ENCODE measurements at regions not wholly inside any gene's neighbourhood (a gene's known extent, or its start where the extent isn't known, plus 50 kb on each side); places are given as distances from the start of the nearest gene placed in this dataset.

DNA sequence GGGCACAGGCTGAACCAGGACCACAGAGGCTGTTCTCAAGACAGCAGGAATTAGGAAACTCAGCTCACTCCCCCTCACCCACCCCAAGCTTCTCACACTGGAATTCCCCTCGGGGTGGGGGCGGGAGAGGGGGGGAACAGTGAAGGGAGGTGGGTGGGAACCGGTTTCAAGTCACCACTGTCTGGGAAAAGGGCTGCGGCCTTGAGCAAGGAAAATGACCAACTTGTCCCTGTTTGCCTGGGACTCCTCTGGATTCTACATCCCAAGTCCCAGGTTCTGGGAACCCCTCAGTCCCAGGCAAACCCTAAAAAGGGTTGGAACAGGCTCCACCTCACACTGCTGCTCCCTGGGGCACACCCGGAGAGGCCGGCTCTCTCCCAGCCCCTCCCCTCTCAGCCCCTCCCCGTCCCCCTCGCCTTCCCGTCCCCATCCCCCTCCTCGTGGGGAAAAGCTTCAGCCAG lies 230.7 kb downstream of the TFAP2C start:
- Mint-ChIP-seq H3K27me3 (peaks cover 12% of the 10 kb centered on the region), H3K4me3 (no peak overlapping the region), H3K27ac (no peak overlapping the region), H3K36me3 (ENCODE audit: low read depth) (no peaks in the 10 kb centered on the region), H3K9me3 (no peaks in the 10 kb centered on the region), H3K4me1 (no peaks in the 10 kb centered on the region)
- no peak for DNase-seq
- intact Hi-C loops (cut with micrococcal nuclease), result no loop called here

DNA sequence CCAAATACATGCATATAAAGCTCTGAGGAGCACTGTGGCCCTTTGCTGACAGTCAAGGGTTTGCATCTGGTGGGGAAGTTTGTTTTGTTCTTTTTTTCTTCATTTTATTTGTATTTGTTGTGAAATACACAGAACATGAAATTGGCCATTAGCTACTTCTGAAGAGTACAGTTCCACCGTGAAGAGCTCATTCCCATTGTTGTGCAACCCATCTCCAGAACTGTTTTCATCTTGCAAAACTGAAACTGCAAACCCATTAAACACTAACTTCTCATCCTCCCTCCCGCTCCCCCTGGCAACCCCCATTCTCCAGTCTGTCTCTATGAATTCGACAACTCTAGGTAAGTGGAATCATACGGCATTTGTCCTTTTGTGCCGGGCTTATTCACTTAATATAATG lies 231.3 kb downstream of the TFAP2C start:
- H3K9me3 Mint-ChIP-seq, result no peaks in the 10 kb centered on the region
- no peak overlapping the region for H3K27ac Mint-ChIP-seq
- no peaks in the 10 kb centered on the region for H3K4me1 Mint-ChIP-seq
- DNase-seq, result no peak
- no peak overlapping the region for H3K4me3 Mint-ChIP-seq
- intact Hi-C loops (cut with micrococcal nuclease), result no loop called here
- no peaks in the 10 kb centered on the region for H3K36me3 Mint-ChIP-seq (ENCODE audit: low read depth)
- peaks cover 12% of the 10 kb centered on the region for H3K27me3 Mint-ChIP-seq

DNA sequence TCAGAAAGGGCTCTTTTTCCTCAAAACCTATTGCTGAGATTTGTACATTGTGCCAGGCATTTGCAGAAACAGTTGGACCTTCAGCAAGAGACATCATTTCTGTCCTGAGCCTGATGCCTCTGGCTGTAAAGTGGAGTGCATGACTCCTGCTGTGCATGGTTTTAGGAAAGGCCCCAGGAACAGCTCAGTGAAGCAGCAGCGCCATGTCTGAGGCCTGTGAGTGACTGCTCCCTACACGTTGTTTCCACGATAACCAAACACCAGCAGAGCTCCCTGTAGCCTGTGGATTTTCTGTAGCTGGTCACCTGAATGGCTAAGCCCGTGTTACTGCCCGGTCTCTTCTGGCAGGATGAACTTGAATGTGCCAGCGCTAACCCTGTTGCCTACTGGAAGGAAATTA lies 232.5 kb downstream of the TFAP2C start:
- H3K9me3 Mint-ChIP-seq, result no peaks in the 10 kb centered on the region
- intact Hi-C loops (cut with micrococcal nuclease), result no loop called here
- no peaks in the 10 kb centered on the region for H3K4me1 Mint-ChIP-seq
- H3K27me3 Mint-ChIP-seq, result peaks cover 12% of the 10 kb centered on the region
- no peak for DNase-seq
- H3K36me3 Mint-ChIP-seq (ENCODE audit: low read depth), result no peaks in the 10 kb centered on the region
- H3K4me3 Mint-ChIP-seq, result no peak overlapping the region
- no peak overlapping the region for H3K27ac Mint-ChIP-seq

DNA sequence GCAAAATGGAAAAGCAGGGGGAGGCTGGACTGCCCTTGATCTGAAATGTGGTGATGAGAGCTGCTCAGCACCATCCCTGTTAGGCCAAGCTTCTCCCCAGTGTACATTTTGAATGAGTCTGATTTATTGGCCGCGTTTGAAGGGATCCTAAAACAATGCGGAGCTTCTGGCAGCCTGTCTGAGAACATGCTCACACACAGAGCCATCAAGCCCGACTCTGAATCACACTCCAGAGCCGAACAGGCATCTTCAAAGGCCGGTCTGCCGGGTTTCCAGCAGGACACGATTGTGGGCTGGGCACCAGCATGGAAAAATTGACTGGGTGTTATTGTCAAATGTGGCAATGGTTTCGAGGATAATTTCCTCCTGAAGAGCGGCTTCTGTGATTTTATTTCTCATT lies 235.9 kb downstream of the TFAP2C start:
- Mint-ChIP-seq H3K4me3 (no peak overlapping the region), H3K27ac (no peak overlapping the region), H3K36me3 (ENCODE audit: low read depth) (no peaks in the 10 kb centered on the region), H3K4me1 (no peaks in the 10 kb centered on the region), H3K27me3 (peaks cover 9% of the 10 kb centered on the region), H3K9me3 (no peaks in the 10 kb centered on the region)
- intact Hi-C loops (cut with micrococcal nuclease), result no loop called here
- DNase-seq, result no peak

DNA sequence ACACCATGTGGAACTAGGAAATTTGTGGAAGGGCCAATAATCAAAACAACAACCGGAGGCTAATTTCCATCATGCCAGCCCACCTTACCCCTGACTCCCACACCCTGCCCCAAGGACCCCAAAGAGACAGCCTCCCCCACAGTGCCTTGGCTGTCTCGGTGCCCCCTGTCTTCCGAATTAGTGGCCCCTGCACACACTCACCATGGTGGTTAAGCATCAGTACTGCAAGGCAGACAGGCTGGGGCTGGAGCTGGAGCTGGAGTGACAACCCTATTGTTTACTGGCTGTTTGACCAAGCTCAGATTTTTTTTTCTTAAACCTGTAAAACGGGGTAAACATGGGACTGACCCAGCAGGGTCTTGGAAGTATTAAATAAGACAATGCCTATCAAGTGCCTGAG lies 238.0 kb downstream of the TFAP2C start:
- Mint-ChIP-seq H3K9me3 (no peaks in the 10 kb centered on the region), H3K27ac (no peak overlapping the region), H3K36me3 (ENCODE audit: low read depth) (no peaks in the 10 kb centered on the region), H3K4me1 (no peaks in the 10 kb centered on the region), H3K27me3 (peaks cover under 1% of the 10 kb centered on the region), H3K4me3 (no peak overlapping the region)
- no peak for DNase-seq
- intact Hi-C loops (cut with micrococcal nuclease), result no loop called here

DNA sequence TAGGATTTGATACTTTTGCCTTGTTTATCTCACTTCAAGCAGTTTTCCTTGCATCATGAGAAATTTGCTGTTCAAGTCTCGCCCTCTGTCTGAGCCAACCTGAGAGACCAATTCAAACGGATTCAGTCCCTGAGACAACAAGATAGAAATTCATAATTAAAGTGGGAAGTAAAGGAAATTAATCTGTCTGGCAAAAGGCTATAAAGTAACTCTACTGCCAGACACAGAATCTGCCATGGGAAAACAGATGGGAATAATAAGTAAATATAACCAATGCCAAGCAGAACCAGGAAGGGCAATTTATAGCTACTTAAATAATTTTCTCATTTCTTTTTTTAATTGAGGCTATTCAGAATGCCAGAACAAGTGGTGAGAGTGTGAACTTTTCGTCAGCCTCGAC lies 239.6 kb downstream of the TFAP2C start:
- no peaks in the 10 kb centered on the region for H3K9me3 Mint-ChIP-seq

DNA sequence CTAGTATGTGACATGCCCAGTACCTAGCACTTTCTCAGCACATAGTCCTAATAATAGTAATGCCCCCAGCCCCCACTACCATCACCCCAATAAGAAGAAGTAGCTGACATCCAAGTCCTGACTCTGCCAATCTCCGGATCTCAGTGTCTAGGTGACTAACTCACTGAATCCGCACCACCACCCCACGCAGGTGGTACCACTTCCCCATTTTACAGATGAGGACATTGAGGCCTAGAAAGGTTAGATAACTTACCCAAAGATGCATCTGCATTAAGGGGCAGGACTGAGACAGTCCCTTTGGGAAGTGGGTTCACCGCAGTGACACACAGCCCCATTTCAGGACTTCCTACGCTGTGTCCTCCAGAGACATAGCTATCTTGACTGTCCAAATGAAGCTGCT lies 241.2 kb downstream of the TFAP2C start:
- Mint-ChIP-seq H3K4me1 (no peaks in the 10 kb centered on the region), H3K9me3 (no peaks in the 10 kb centered on the region), H3K27ac (no peak overlapping the region), H3K27me3 (no peaks in the 10 kb centered on the region), H3K36me3 (ENCODE audit: low read depth) (no peaks in the 10 kb centered on the region), H3K4me3 (no peak overlapping the region)
- no peak for DNase-seq
- intact Hi-C loops (cut with micrococcal nuclease), result no loop called here

More for the DNA sequence above, 239.6 kb downstream of the TFAP2C start:
- no peak overlapping the region for H3K27ac Mint-ChIP-seq
- DNase-seq, result no peak
- H3K4me1 Mint-ChIP-seq, result no peaks in the 10 kb centered on the region
- no peaks in the 10 kb centered on the region for H3K36me3 Mint-ChIP-seq (ENCODE audit: low read depth)
- intact Hi-C loops (cut with micrococcal nuclease), result no loop called here
- H3K4me3 Mint-ChIP-seq, result no peak overlapping the region
- no peaks in the 10 kb centered on the region for H3K27me3 Mint-ChIP-seq

DNA sequence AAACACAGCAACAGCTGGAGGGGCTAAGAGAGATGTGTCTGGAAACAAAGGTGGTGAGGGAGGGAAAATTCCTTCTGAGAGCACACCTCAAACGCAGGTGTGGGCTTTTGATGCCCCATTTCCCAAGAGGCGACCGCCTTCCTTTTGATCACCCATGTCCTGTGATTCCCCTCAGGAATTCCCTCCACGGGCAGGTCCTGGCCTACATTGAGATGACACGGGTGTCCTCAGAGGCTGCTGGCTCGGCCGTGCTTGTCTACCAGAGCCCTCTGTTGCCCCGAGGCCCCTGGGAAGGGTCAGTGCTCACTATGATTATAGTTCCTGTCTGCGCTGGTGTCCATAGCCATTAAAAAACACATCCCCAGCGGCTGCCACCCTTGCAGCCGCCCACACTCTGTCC lies 242.6 kb downstream of the TFAP2C start:
- H3K36me3 Mint-ChIP-seq (ENCODE audit: low read depth), result no peaks in the 10 kb centered on the region
- intact Hi-C loops (cut with micrococcal nuclease), result no loop called here

DNA sequence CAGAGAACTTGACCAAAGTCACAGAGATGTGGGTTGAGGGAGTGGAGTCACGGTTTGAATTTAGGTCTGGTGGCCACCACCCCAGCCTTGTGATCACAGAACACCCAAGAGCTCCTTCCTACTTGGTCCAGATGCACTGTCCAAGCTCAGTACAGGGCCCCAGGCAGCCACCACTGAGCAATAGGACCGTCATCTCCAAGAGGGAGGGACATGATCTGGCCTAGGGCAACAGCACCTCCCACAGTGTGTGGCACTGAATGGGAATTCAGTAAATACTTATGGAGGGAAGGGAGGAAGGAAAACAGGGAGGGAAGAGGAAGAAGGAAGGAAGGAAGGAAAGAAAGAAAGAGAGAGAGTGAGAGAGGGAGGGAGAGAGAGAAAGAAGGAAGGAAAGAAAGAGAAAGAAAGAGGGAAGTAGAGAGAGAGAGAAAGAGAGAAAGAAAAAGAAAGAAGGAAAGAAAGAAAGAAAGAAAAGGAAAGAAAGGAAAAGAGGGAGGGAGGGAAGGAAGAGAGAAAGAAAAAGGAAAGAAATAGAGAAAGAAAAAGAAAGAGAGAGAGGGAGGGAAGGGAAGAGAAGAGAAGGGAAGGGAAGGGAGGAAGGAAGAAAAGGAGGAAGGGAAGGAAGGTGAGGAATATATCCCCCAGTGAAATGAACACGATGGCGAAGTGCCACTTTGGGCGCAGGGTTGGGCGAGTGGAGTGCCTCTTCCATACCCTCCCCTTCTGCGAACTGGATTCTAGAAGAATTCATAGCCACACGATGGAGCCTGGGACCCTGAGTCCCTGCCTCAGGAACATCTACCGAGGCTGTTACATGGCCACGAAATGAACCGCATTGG lies 243.7 kb downstream of the TFAP2C start:
- no peaks in the 10 kb centered on the region for H3K4me1 Mint-ChIP-seq
- DNase-seq, result no peak
- no peaks in the 10 kb centered on the region for H3K27me3 Mint-ChIP-seq
- H3K27ac Mint-ChIP-seq, result no peak overlapping the region
- no peaks in the 10 kb centered on the region for H3K36me3 Mint-ChIP-seq (ENCODE audit: low read depth)
- H3K4me3 Mint-ChIP-seq, result no peak overlapping the region
- no peaks in the 10 kb centered on the region for H3K9me3 Mint-ChIP-seq
- intact Hi-C loops (cut with micrococcal nuclease), result no loop called here

More for the DNA sequence above, 242.6 kb downstream of the TFAP2C start:
- Mint-ChIP-seq H3K4me1 (no peaks in the 10 kb centered on the region), H3K9me3 (no peaks in the 10 kb centered on the region), H3K27ac (no peak overlapping the region), H3K27me3 (no peaks in the 10 kb centered on the region), H3K4me3 (no peak overlapping the region)
- no peak for DNase-seq

DNA sequence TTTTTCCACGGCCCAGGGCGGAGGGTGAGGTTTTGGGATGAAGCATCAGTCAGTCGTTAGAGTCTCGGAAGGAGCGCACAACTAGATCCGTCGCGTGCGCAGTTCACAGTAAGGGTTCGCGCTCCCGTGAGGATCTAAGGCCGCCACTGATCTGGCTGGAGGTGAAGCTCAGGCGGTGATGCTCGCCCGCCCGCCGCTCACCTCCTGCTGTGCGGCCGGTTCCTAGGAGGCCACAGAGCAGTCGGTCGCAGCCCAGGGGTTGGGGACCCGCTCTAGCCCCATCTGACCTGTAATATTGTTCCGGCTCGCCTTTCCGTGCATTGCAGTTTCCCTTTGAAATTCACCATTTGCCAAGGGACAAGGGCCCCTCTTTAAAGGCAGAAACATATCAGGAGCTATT lies 244.7 kb downstream of the TFAP2C start:
- H3K27ac Mint-ChIP-seq, result no peak overlapping the region
- H3K4me3 Mint-ChIP-seq, result no peak overlapping the region
- no peaks in the 10 kb centered on the region for H3K27me3 Mint-ChIP-seq
- DNase-seq, result no peak
- no peaks in the 10 kb centered on the region for H3K4me1 Mint-ChIP-seq
- intact Hi-C loops (cut with micrococcal nuclease), result no loop called here
- H3K36me3 Mint-ChIP-seq (ENCODE audit: low read depth), result no peaks in the 10 kb centered on the region
- no peaks in the 10 kb centered on the region for H3K9me3 Mint-ChIP-seq

DNA sequence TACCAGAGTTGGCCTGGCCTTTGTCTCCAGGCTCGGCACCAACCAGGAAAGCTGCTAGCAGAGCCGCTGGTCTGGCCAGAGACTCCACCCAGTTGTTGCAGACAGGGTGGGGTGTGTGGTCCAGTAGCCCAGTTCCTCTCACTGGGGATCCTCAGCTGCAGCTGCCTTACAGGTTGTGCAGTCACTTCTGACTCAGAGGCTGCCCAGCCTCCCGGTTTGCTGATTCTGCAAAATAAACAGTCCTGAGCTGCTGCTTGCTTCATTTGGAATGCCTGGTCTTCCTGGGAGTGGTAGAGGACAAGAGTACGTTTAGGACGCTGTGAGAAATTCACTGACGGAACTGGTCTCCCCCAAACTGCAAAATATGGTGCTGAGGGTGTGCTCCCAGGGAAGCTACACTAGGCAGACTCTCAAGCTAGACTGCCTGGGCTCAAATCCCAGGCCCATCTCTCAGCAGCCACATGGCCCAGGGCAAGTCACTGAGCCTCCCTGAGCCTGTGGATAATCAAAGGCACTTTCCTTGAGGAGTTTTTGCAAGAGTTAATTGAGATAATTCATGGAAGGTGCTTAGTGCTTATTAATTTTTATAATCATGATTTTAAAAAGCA lies 246.1 kb downstream of the TFAP2C start:
- H3K27me3 Mint-ChIP-seq, result no peaks in the 10 kb centered on the region
- no peak overlapping the region for H3K4me3 Mint-ChIP-seq
- intact Hi-C loops (cut with micrococcal nuclease), result no loop called here
- H3K4me1 Mint-ChIP-seq, result no peaks in the 10 kb centered on the region
- no peaks in the 10 kb centered on the region for H3K9me3 Mint-ChIP-seq
- H3K36me3 Mint-ChIP-seq (ENCODE audit: low read depth), result no peaks in the 10 kb centered on the region
- no peak overlapping the region for H3K27ac Mint-ChIP-seq
- no peak for DNase-seq

DNA sequence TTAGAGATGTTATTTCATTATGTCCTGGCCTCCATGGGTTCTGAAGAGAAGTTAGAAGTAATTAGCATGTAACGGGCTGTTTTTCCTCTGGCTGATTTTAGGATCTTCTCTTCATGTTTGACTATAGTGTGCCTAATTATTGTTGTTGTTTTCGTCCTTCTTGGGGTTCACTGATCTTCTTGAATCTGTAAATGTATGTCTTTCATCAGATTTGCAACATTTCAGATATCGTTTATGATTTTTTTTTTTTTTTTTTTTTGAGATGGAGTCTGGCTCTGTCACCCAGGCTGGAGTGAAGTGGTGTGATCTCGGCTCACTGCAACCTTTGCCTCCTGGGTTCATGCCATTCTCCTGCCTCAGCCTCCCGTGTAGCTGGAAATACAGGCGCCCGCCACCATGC lies 246.7 kb downstream of the TFAP2C start:
- no peak for DNase-seq
- H3K4me3 Mint-ChIP-seq, result no peak overlapping the region
- H3K27me3 Mint-ChIP-seq, result no peaks in the 10 kb centered on the region
- no peaks in the 10 kb centered on the region for H3K36me3 Mint-ChIP-seq (ENCODE audit: low read depth)
- H3K4me1 Mint-ChIP-seq, result no peaks in the 10 kb centered on the region
- no peak overlapping the region for H3K27ac Mint-ChIP-seq
- no peaks in the 10 kb centered on the region for H3K9me3 Mint-ChIP-seq
- intact Hi-C loops (cut with micrococcal nuclease), result no loop called here

DNA sequence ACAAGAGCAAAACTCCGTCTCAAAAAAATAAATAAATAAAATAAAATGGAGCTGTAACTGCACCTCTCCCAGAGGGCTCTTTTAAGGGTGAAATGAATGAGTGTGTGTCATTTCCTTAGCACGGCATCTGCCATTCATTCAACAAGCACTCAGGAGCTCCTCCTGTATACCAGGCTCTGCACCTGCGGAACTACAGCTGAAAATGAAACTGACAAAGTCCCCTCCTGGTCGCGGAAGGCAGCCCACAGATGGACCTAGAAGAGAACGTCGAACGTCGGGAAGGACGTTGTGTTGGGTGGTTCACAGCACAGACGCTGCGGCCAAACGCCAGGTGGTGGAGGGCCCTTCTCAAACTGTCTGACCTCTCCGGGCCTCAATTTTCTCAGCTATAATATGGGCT lies 256.4 kb downstream of the TFAP2C start:
- H3K36me3 Mint-ChIP-seq (ENCODE audit: low read depth), result no peaks in the 10 kb centered on the region
- no peak overlapping the region for H3K27ac Mint-ChIP-seq
- DNase-seq, result no peak
- intact Hi-C loops (cut with micrococcal nuclease), result no loop called here
- no peaks in the 10 kb centered on the region for H3K9me3 Mint-ChIP-seq
- no peak overlapping the region for H3K4me3 Mint-ChIP-seq
- no peaks in the 10 kb centered on the region for H3K27me3 Mint-ChIP-seq
- H3K4me1 Mint-ChIP-seq, result no peaks in the 10 kb centered on the region

DNA sequence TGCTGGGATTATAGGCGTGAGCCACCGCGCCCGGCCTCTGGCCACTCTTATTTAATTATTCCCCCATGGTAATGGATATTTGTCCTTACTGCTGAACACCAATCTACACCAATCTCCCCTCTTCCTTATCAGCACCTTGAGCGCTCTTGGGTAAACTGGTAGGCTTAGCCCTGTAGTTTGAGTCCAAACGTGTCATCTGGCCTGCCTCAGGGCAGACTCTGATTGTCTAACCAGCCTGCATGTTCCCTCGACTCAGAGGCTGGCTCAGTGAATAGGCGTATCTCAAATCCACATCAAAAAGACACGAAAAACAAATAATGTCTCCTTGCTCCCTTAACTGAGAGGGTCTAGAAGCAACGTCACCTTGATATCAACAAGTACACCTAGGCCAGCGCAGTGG lies 260.9 kb downstream of the TFAP2C start:
- Mint-ChIP-seq H3K27me3 (no peaks in the 10 kb centered on the region), H3K27ac (no peak overlapping the region), H3K36me3 (ENCODE audit: low read depth) (no peaks in the 10 kb centered on the region), H3K9me3 (no peaks in the 10 kb centered on the region), H3K4me3 (no peak overlapping the region), H3K4me1 (peaks cover 4% of the 10 kb centered on the region)
- DNase-seq, result no peak
- intact Hi-C loops (cut with micrococcal nuclease), result no loop called here

Measured in activated CD4-positive, alpha-beta T cell treated with anti-CD3 and anti-CD28 coated beads, Interleukin-2, amount 10 ng/mL, durations not matched to agents 24 days and 14 days (primary cell).